Neuronal stem cell (in vitro differentiated cells): ENCODE measurements at regions not wholly inside any gene's neighbourhood (a gene's known extent, or its start where the extent isn't known, plus 50 kb on each side); places are given as distances from the start of the nearest gene placed in this dataset.
A peak's percentile ranks its signal among the peaks of the same experiment; 100 is the strongest.

Experiments used
- DNase-seq: peaks from one replicate; pipeline ENCODE4 v3.0.0-alpha.2; 2013; ENCODE audit warnings: low spot score
- H2AFZ ChIP-seq: one replicate; pipeline ENCODE4 v1.6.1; 2013; ENCODE audit warnings: mild to moderate bottlenecking, low read length, inconsistent platforms
- H2AK5ac ChIP-seq: 2 replicates; pipeline ENCODE4 v1.6.1; 2013; ENCODE audit warnings: low read depth, mild to moderate bottlenecking, inconsistent platforms, low read length, moderate library complexity, mixed read lengths
- H2BK120ac ChIP-seq: 2 replicates; pipeline ENCODE4 v1.6.1; 2013; ENCODE audit warnings: low read depth, mild to moderate bottlenecking, inconsistent platforms, low read length, moderate library complexity, mixed read lengths
- H2BK12ac ChIP-seq: one replicate; pipeline ENCODE4 v1.6.1; 2013; ENCODE audit warnings: low read length, inconsistent platforms
- H2BK15ac ChIP-seq: 2 replicates; pipeline ENCODE4 v1.6.1; 2013; ENCODE audit warnings: mild to moderate bottlenecking, low read length, inconsistent platforms, mixed read lengths
- H2BK5ac ChIP-seq: one replicate; pipeline ENCODE4 v1.6.1; 2013; ENCODE audit warnings: inconsistent platforms, mild to moderate bottlenecking, low read length, moderate library complexity
- H3K14ac ChIP-seq: one replicate; pipeline ENCODE4 v1.6.1; 2013; ENCODE audit warnings: low read length, inconsistent platforms
- H3K18ac ChIP-seq: 2 replicates; pipeline ENCODE4 v1.6.1; 2013; ENCODE audit warnings: low read length, inconsistent platforms
- H3K23ac ChIP-seq: 2 replicates; pipeline ENCODE4 v1.6.1; 2013; ENCODE audit warnings: low read depth, mild to moderate bottlenecking, mixed read lengths, low read length, inconsistent platforms; ENCODE audit not compliant: poor library complexity
- H3K27ac ChIP-seq: replicated peaks from 3 replicates; pipeline ENCODE4 v1.5.1; 2013; ENCODE audit warnings: low read length, inconsistent platforms
- H3K27me3 ChIP-seq, 3 experiments: 2 replicates each; pipeline ENCODE4 v1.6.1; 2013; ENCODE audit warnings: low read length in 3 of 3, mild to moderate bottlenecking in 2 of 3, inconsistent platforms in 1 of 3, low read depth in 1 of 3, mixed read lengths in 1 of 3, moderate library complexity in 1 of 3; ENCODE audit not compliant: control insufficient read depth in 3 of 3, insufficient read depth in 3 of 3
- H3K36me3 ChIP-seq, 2 donors: replicated peaks in 1 of 2; 2 replicates each; pipeline ENCODE4 v1.6.1; 2013; ENCODE audit warnings: low read length in 2 of 2; ENCODE audit not compliant: control insufficient read depth in 2 of 2, insufficient read depth in 2 of 2
- H3K4ac ChIP-seq: 2 replicates; pipeline ENCODE4 v1.6.1; 2013; ENCODE audit warnings: inconsistent platforms, mild to moderate bottlenecking, low read length, moderate library complexity
- H3K4me1 ChIP-seq, 2 donors: 1 replicate in 1 of 2; 2 replicates in 1 of 2; pipeline ENCODE4 v1.6.1; 2013; ENCODE audit warnings: low read length in 2 of 2, low read depth in 1 of 2; ENCODE audit not compliant: control insufficient read depth in 2 of 2, insufficient read depth in 1 of 2
- H3K4me2 ChIP-seq: one replicate; pipeline ENCODE4 v1.6.1; 2013; ENCODE audit warnings: mild to moderate bottlenecking, low read length, inconsistent platforms; ENCODE audit not compliant: insufficient read depth, poor library complexity, severe bottlenecking
- H3K4me3 ChIP-seq, 2 donors: 2 replicates each; pipeline ENCODE4 v1.5.1; 2013; ENCODE audit warnings: low read length in 2 of 2, mild to moderate bottlenecking in 2 of 2, inconsistent platforms in 1 of 2, moderate library complexity in 1 of 2
- H3K79me1 ChIP-seq: one replicate; pipeline ENCODE4 v1.6.1; 2013; ENCODE audit warnings: low read depth, mild to moderate bottlenecking, inconsistent platforms, low read length, moderate library complexity
- H3K9ac ChIP-seq: one replicate; pipeline ENCODE4 v1.6.1; 2013; ENCODE audit warnings: mild to moderate bottlenecking, low read depth, low read length, inconsistent platforms; ENCODE audit not compliant: poor library complexity
- H3K9me3 ChIP-seq, 2 donors: replicated peaks in 1 of 2; 2 replicates each; pipeline versions ENCODE3 to v1.6.1; 2013; ENCODE audit warnings: low read length in 2 of 2, mild to moderate bottlenecking in 2 of 2, inconsistent platforms in 1 of 2, low read depth in 1 of 2, mixed read lengths in 1 of 2, moderate library complexity in 1 of 2; ENCODE audit not compliant: control insufficient read depth in 2 of 2, insufficient read depth in 1 of 2
- H4K8ac ChIP-seq: one replicate; pipeline ENCODE4 v1.6.1; 2013; ENCODE audit warnings: low read depth, mild to moderate bottlenecking, inconsistent platforms, low read length, moderate library complexity
- H4K91ac ChIP-seq: one replicate; pipeline ENCODE4 v1.6.1; 2013; ENCODE audit warnings: low read length, low read depth, mild to moderate bottlenecking, inconsistent platforms; ENCODE audit not compliant: poor library complexity
- WGBS, 2 donors: extraction: QIAGEN DNeasy Blood & Tissue Kit; methylation state at CpG; one replicate each; pipeline ENCODE4 v1.1.7; 2013; ENCODE audit warnings: missing lambda C conversion rate in 2 of 2, mixed read lengths in 1 of 2; ENCODE audit not compliant: insufficient read length in 2 of 2, insufficient replicate concordance in 1 of 2; ENCODE audit errors: extremely low coverage in 2 of 2; 5-methylcytosine and 5-hydroxymethylcytosine counted together

GRCh38 chr2:142716463-142717242, 160.8 kb upstream of the KYNU start:
- Histone ChIP-seq H2BK5ac (no peak overlapping the region), H3K23ac (no peak overlapping the region), H3K4ac (no peak overlapping the region), H2BK15ac (no peak overlapping the region), H3K4me1 (peaks cover 3 to 10% of the 10 kb centered on the region in 2 donors), H2BK120ac (no peak overlapping the region), H3K4me2 (no peak overlapping the region), H3K9ac (no peak overlapping the region), H3K27me3 (no peaks in the 10 kb centered on the region), H4K91ac (no peak overlapping the region), H4K8ac (no peak overlapping the region), H3K4me3 (no peak overlapping the region), H2AFZ (no peak overlapping the region), H2BK12ac (no peak overlapping the region), H3K36me3 (no peaks in the 10 kb centered on the region), H3K27ac (peak overlapping the region; percentile 17), H3K79me1 (no peaks in the 10 kb centered on the region), H3K14ac (no peak overlapping the region), H3K9me3 (no peaks in the 10 kb centered on the region), H2AK5ac (no peak overlapping the region), H3K18ac (no peak overlapping the region)
- peak; percentile 50 for DNase-seq
- WGBS, 2 donors: no CpG with 5 or more reads among the region's 6 CpGs

- H3K18ac ChIP-seq: no peak overlapping the region
- H3K27me3 ChIP-seq: no peaks in the 10 kb centered on the region
- no peak overlapping the region for H4K91ac ChIP-seq
- H2BK12ac ChIP-seq: no peak overlapping the region
- no peak for DNase-seq
- H3K27ac ChIP-seq: no peak overlapping the region
- H3K23ac ChIP-seq: no peak overlapping the region
- peaks cover 3 to 10% of the 10 kb centered on the region in 2 donors for H3K4me1 ChIP-seq
- H2BK5ac ChIP-seq: no peak overlapping the region
- H3K9ac ChIP-seq: no peak overlapping the region
- H3K4me2 ChIP-seq: no peak overlapping the region
- H3K9me3 ChIP-seq: no peaks in the 10 kb centered on the region
- no peak overlapping the region for H3K14ac ChIP-seq
- no peak overlapping the region for H3K4me3 ChIP-seq
- WGBS, 2 donors: no CpG with 5 or more reads among the region's 2 CpGs
- H2BK120ac ChIP-seq: no peak overlapping the region
- H4K8ac ChIP-seq: no peak overlapping the region
- H3K79me1 ChIP-seq: no peaks in the 10 kb centered on the region
- no peaks in the 10 kb centered on the region for H3K36me3 ChIP-seq
- no peak overlapping the region for H2BK15ac ChIP-seq
- no peak overlapping the region for H2AK5ac ChIP-seq
- H2AFZ ChIP-seq: no peak overlapping the region
- no peak overlapping the region for H3K4ac ChIP-seq
Measured at GRCh38 chr2:142714600-142714999, 162.9 kb upstream of the KYNU start.

- Histone ChIP-seq H3K27ac (no peak overlapping the region), H2BK120ac (no peak overlapping the region), H3K4ac (no peak overlapping the region), H2AFZ (peak overlapping the region; percentile 22), H2AK5ac (no peak overlapping the region), H3K4me2 (no peak overlapping the region), H3K36me3 (no peaks in the 10 kb centered on the region), H3K27me3 (no peaks in the 10 kb centered on the region), H3K18ac (no peak overlapping the region), H2BK5ac (no peak overlapping the region), H3K4me3 (no peak overlapping the region), H4K8ac (no peak overlapping the region), H2BK15ac (no peak overlapping the region), H3K9me3 (no peaks in the 10 kb centered on the region), H3K23ac (no peak overlapping the region), H3K79me1 (no peaks in the 10 kb centered on the region), H2BK12ac (no peak overlapping the region), H3K4me1 (no peaks in the 10 kb centered on the region), H3K9ac (no peak overlapping the region), H4K91ac (no peak overlapping the region), H3K14ac (no peak overlapping the region)
- WGBS, 2 donors: no CpG with 5 or more reads among the region's 1 CpG
- DNase-seq: no peak
Measured at GRCh38 chr2:142710336-142710735, 167.1 kb upstream of the KYNU start.

- Histone ChIP-seq H3K9ac (no peak overlapping the region), H3K79me1 (no peaks in the 10 kb centered on the region), H3K27me3 (peaks cover 0 to 2% (median 0%) of the 10 kb centered on the region in 3 experiments), H2AK5ac (no peak overlapping the region), H3K9me3 (peaks cover 0 to 5% of the 10 kb centered on the region in 2 donors), H3K36me3 (peaks cover 0 to 4% of the 10 kb centered on the region in 2 donors), H2BK15ac (no peak overlapping the region), H3K14ac (no peak overlapping the region), H4K91ac (no peak overlapping the region), H4K8ac (no peak overlapping the region), H2AFZ (no peak overlapping the region), H3K4me1 (peaks cover 0 to 2% of the 10 kb centered on the region in 2 donors), H2BK5ac (no peak overlapping the region), H2BK12ac (no peak overlapping the region), H2BK120ac (no peak overlapping the region), H3K4me3 (no peak overlapping the region), H3K27ac (no peak overlapping the region), H3K23ac (no peak overlapping the region), H3K4me2 (no peak overlapping the region), H3K4ac (no peak overlapping the region), H3K18ac (no peak overlapping the region)
- DNase-seq: no peak
- no CpG with 5 or more reads among the region's 14 CpGs for WGBS, 2 donors
Measured at GRCh38 chr2:142707318-142707717, 170.1 kb upstream of the KYNU start.
